ENCODE measurements at regions not wholly inside any gene's neighbourhood (a gene's known extent, or its start where the extent isn't known, plus 50 kb on each side); places are given as distances from the start of the nearest gene placed in this dataset.
"Not testable (repeated sequence)": the region's sequence is repeated elsewhere in the genome, so short reads cannot be mapped to it uniquely, and the experiment has no call there.

GRCh38 chr4:27121830-27122229, 261.2 kb downstream of the STIM2 start:
- no peak for DNase-seq (ENCODE audit: low read depth in 2 of 2)

DNA sequence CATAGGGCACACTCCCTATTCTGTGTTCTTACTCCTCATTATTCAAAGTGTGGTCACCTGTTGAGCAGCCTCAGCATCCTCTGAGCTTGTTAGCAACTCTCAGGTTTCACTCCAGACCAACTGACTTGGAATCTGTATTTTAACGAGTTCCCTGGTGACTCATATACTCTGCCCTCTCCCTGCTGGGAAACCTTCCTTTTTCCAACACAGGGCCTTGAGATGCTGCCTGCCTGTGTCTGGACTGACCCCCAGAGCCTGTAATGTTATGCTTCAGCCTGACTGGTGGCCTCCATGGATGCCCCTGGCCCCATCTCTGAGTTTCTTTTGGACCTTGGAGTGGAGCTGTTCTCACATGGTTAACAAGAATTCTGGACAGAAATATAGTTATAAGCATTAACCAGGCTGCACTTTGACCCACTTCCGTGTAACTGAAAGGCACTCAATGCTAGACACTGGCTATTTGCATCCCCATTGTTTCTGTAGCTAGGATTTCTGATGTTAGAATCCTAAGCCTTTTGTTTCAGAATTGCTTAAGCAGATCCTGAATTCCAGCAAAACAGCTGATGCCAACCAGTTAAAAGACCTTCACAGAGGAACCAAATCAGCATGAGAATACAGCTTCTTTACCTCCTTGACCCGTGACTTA, 262.6 kb downstream of the STIM2 start:
- no peak for DNase-seq (ENCODE audit: low read depth in 2 of 2)

DNA sequence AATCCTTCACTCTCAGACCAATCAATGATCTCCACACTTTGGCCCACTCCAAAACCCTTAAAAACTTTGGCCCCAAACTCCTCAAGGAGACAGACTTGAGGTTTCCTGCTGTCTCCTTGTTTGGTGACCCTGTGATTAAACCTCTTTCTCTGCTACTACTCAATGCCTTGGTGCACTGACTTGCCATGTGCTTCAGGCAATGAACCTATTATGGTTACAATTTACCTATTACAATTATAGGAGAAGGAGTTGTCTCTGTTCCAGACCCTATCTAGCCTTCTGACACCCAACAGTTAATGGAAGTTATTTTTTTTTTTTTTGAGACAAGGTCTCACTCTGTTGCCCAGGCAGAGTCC, 263.1 kb downstream of the STIM2 start:
- DNase-seq (ENCODE audit: low read depth in 2 of 2) = no peak

- not testable (repeated sequence) for DNase-seq (ENCODE audit: low read depth in 2 of 2)
Measured at GRCh38 chr4:27126895-27127294, 266.3 kb downstream of the STIM2 start.

DNA sequence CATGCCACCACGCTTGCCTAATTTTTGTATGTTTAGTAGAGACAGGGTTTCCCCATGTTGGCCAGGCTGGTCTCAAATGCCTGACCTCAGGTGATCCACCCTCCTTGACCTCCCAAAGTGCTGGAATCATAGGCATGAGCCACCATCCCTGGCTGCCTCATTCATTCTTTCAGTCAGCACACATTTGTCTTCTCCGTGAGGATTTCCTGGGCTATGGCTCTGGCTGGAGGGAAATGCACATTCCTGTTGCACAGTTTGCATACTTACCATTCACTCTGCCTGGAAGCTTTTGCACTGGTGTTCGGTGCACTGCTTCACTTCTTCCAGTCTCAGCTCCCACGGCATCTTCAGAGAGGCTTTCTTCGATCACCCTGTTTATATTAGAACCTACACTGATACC, 267.8 kb downstream of the STIM2 start:
- DNase-seq (ENCODE audit: low read depth in 2 of 2) = no peak

- DNase-seq (ENCODE audit: low read depth in 2 of 2) = no peak
Measured at GRCh38 chr4:27129871-27130366, 269.3 kb downstream of the STIM2 start.

- DNase-seq (ENCODE audit: low read depth in 2 of 2) = no peak
Measured at GRCh38 chr4:27132497-27132896, 271.9 kb downstream of the STIM2 start.

GRCh38 chr4:27140486-27140885, 279.8 kb downstream of the STIM2 start:
- no peak for DNase-seq (ENCODE audit: low read depth in 2 of 2)

DNA sequence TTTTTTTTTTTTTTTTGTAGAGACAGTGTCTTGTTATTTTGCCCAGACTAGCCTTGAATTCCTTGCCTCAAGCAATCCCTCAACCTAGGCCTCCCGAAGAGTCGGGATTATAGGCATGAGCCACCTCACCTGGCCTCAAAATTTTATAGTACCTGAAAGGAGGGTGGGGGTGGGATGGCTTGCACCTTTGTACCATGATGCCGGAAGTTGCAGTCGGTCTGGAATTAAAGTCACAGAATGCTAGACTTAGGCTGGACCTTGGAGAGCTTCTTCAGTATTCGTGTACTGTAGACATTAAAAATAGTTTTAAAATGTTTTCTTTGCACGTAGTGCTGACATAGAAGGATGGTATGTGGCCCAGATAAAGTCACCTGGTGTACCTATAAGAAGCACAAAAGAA, 280.9 kb downstream of the STIM2 start:
- no peak for DNase-seq (ENCODE audit: low read depth in 2 of 2)

DNA sequence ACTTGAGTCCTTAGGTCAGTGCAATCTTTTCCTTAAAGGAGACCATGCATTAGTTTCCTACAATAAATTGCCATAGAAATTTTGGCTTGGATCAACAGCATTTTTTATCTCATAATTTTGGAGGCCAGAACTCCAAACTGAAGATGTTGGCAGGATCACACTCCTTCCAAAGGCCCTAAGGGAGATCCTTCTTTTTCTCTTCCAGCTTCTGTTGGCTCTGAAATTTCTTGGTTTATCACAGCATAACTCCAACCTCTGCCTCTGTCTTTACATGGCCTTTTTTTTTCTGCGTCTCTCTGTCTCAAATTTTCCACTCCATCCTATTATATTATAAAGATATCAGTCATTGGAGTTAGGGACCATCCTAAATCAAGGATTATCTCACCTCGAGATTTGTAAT, 282.2 kb downstream of the STIM2 start:
- DNase-seq (ENCODE audit: low read depth in 2 of 2) = no peak

DNA sequence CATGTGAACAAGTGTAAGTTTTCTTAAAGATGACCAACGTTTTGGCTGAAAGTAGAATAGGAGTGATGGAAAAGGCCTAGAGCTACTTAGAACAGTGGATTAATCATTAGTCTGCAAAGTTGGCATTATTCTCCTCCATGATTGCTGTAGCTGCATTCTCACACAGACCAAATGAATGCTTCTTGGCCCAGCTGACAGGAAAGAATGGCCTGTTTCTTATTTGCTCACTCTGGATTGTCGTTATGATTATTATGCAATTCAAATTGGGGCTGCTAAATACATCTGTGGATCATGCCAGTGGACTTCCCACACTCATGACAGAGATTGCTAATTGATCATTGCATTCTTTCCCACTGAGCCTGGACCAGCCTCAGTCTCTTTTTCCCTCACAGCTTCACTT, 285.0 kb downstream of the STIM2 start:
- DNase-seq (ENCODE audit: low read depth in 2 of 2) = no peak

GRCh38 chr4:27148211-27148895, 287.7 kb downstream of the STIM2 start:
- no peak for DNase-seq (ENCODE audit: low read depth in 2 of 2)

GRCh38 chr4:27149541-27150212, 289.0 kb downstream of the STIM2 start:
- peak; percentile 29 to 31 for DNase-seq (ENCODE audit: low read depth in 2 of 2)

DNA sequence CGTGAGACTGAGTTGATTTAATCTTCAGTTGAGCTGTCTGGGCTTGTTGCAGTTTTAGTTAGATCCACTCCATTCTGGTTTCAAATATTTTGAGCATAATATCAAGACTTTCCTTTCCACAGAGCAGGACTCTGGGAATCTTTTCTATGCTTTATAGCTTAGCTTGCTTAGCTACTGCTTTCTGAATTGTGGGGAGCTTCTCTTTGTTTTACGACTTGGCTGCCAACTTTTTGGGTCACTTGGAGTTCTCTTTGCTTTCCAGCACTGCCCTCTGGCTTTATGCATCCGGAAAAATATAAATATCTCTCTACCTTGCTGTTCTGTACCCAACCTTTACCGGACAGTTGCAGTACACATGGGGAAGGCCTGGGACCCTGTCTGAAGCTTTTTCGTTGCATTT, 292.1 kb downstream of the STIM2 start:
- DNase-seq (ENCODE audit: low read depth in 2 of 2) = no peak

DNA sequence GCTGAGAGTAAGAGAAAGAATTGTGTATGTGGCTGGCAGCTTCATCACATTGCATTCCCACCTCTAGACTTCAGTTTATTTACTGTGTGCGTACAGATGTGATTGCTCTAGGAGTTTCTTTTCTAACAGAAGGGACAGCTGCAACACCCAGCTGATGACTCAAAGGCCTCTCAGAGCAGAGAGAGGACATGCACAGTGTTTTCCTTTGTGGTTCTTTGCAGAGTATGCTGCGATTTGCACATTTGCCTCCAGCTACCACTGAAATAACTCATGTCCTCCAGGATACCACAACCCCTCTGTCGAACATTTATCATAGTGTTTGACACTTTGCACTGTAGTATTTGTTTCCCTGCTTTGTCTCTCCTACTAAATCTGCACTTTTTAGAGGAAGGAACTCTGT, 294.1 kb downstream of the STIM2 start:
- peak; percentile 58 to 59 for DNase-seq (ENCODE audit: low read depth in 2 of 2)

GRCh38 chr4:27161191-27161590, 300.6 kb downstream of the STIM2 start:
- no peak for DNase-seq (ENCODE audit: low read depth in 2 of 2)

- DNase-seq (ENCODE audit: low read depth in 2 of 2) = no peak
Measured at GRCh38 chr4:27168783-27169182, 308.1 kb downstream of the STIM2 start.

GRCh38 chr4:27173280-27173679, 312.6 kb downstream of the STIM2 start:
- no peak for DNase-seq (ENCODE audit: low read depth in 2 of 2)

GRCh38 chr4:27176400-27176799, 315.8 kb downstream of the STIM2 start:
- DNase-seq (ENCODE audit: low read depth in 2 of 2) = peak; percentile 9 to 16

- no peak for DNase-seq (ENCODE audit: low read depth in 2 of 2)
Measured at GRCh38 chr4:27176881-27177280, 316.2 kb downstream of the STIM2 start.

DNA sequence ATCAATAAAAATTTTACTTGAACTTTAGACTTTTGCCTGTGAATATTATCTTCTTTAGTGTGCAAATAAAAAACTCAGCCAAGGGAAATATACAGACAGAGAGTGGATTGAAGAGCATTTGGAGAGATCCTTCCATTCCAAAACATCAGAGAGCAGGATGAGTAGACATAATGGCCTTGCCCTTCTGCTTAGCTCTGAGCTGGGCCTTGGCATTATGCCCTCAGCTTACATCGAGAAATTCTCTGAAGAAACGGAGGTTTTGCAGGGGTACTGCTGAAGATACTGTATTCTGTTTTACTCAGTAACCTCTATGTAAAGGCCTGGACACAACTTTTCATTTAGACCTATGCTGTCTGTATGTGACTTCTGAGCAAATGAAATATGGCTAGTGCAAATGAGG, 317.4 kb downstream of the STIM2 start:
- no peak for DNase-seq (ENCODE audit: low read depth in 2 of 2)

GRCh38 chr4:27181693-27182092, 321.1 kb downstream of the STIM2 start:
- DNase-seq (ENCODE audit: low read depth in 2 of 2) = no peak

- no peak for DNase-seq (ENCODE audit: low read depth in 2 of 2)
Measured at GRCh38 chr4:27182211-27182610, 321.6 kb downstream of the STIM2 start.

All from fibroblast of skin of left biceps (primary cell).